WTC11 (cell line): ENCODE measurements at regions not wholly inside any gene's neighbourhood (a gene's known extent, or its start where the extent isn't known, plus 50 kb on each side); places are given as distances from the start of the nearest gene placed in this dataset.

Experiments
- ATAC-seq: fragments of 200-7000 bp; cut with Tn5 transposase; 2 replicates; pipeline ENCODE4 v1.10.0; 2021; ENCODE audit warnings: mild to moderate bottlenecking, moderate library complexity
- CTCF ChIA-PET: fragments of 300-600 bp; sonication (Branson Sonifier 250); formaldehyde crosslinking; loops from one replicate; lab custom pipeline; 2021; ENCODE audit warnings: antibody characterized with exemption; lab: Charles Lee
- POLR2A ChIA-PET: fragments of 350-600 bp; sonication (Branson Sonifier 250); formaldehyde crosslinking; loops from one replicate; lab custom pipeline; 2021; ENCODE audit warnings: antibody characterized with exemption; lab: Charles Lee
- DNase-seq: peaks from one replicate; pipeline ENCODE4 v3.0.0; 2021; ENCODE audit warnings: low spot score
- H3K27ac Mint-ChIP-seq: 2 replicates; pipeline ENCODE4 v1.8.0; 2021; ENCODE audit warnings: mixed read lengths
- H3K27me3 Mint-ChIP-seq: 2 replicates; pipeline ENCODE4 v1.8.0; 2021; ENCODE audit warnings: low read depth, mild to moderate bottlenecking, moderate library complexity, mixed read lengths
- H3K36me3 Mint-ChIP-seq: 2 replicates; pipeline ENCODE4 v1.8.0; 2021; ENCODE audit warnings: mixed read lengths
- H3K4me1 Mint-ChIP-seq: 2 replicates; pipeline ENCODE4 v1.8.0; 2022; ENCODE audit warnings: mixed read lengths
- H3K4me3 Mint-ChIP-seq: 2 replicates; pipeline ENCODE4 v1.8.0; 2021; ENCODE audit warnings: mild to moderate bottlenecking, moderate library complexity, mixed read lengths
- H3K9me3 Mint-ChIP-seq: 2 replicates; pipeline ENCODE4 v1.8.0; 2021; ENCODE audit warnings: mixed read lengths
- ATF1 ChIP-seq: sonication (generic); formaldehyde crosslinking; IDR thresholded peaks from 2 replicates; pipeline ENCODE4 v1.8.1; 2023; ENCODE audit warnings: mild to moderate bottlenecking, moderate library complexity, missing genetic modification reagents
- ATF6 ChIP-seq: sonication (generic); formaldehyde crosslinking; IDR thresholded peaks from 2 replicates; pipeline ENCODE4 v1.8.1; 2023; ENCODE audit warnings: mild to moderate bottlenecking, missing genetic modification reagents
- CBFB ChIP-seq: sonication (generic); formaldehyde crosslinking; IDR thresholded peaks from 2 replicates; pipeline ENCODE4 v1.8.1; 2022; ENCODE audit warnings: mild to moderate bottlenecking, low read depth, missing genetic modification reagents
- CREB1 ChIP-seq: sonication (generic); formaldehyde crosslinking; IDR thresholded peaks from 2 replicates; pipeline ENCODE4 v1.8.0; 2023; ENCODE audit warnings: mild to moderate bottlenecking, missing genetic modification reagents
- EMX1 ChIP-seq: fragments of 250-450 bp; sonication (Bioruptor Pico); IDR thresholded peaks from 2 replicates; pipeline ENCODE4 v1.8.0; 2021; ENCODE audit warnings: mild to moderate bottlenecking
- ERG ChIP-seq: fragments of 250-450 bp; sonication (Bioruptor Pico); IDR thresholded peaks from 2 replicates; pipeline ENCODE4 v1.8.0; 2021; ENCODE audit warnings: mild to moderate bottlenecking
- FOXK1 ChIP-seq: sonication (generic); formaldehyde crosslinking; IDR thresholded peaks from 2 replicates; pipeline ENCODE4 v1.8.0; 2022; ENCODE audit warnings: mild to moderate bottlenecking, moderate library complexity, missing genetic modification reagents
- GABPB1 ChIP-seq: sonication (generic); formaldehyde crosslinking; IDR thresholded peaks from 2 replicates; pipeline ENCODE4 v1.8.1; 2023; ENCODE audit warnings: mild to moderate bottlenecking, missing genetic modification reagents
- GTF2I ChIP-seq: fragments of 250-450 bp; sonication (Bioruptor Pico); conservative IDR thresholded peaks from 2 replicates; pipeline ENCODE4 v1.4.0; 2021; ENCODE audit warnings: mild to moderate bottlenecking
- IRF1 ChIP-seq: sonication (generic); formaldehyde crosslinking; IDR thresholded peaks from 2 replicates; pipeline ENCODE4 v1.8.0; 2023; ENCODE audit warnings: missing genetic modification reagents
- JUN ChIP-seq: sonication (generic); formaldehyde crosslinking; IDR thresholded peaks from 2 replicates; pipeline ENCODE4 v1.8.0; 2023; ENCODE audit warnings: mild to moderate bottlenecking, missing genetic modification reagents
- KAT7 ChIP-seq: sonication (generic); formaldehyde crosslinking; IDR thresholded peaks from 2 replicates; pipeline ENCODE4 v1.8.1; 2023; ENCODE audit warnings: missing genetic modification reagents, mild to moderate bottlenecking, borderline replicate concordance
- NR3C1 ChIP-seq: sonication (generic); formaldehyde crosslinking; conservative IDR thresholded peaks from 2 replicates; pipeline ENCODE4 v1.8.1; 2023; ENCODE audit warnings: low read depth, mild to moderate bottlenecking, missing genetic modification reagents
- PREB ChIP-seq: sonication (generic); formaldehyde crosslinking; IDR thresholded peaks from 2 replicates; pipeline ENCODE4 v1.8.1; 2022; ENCODE audit warnings: mild to moderate bottlenecking, missing genetic modification reagents, moderate library complexity, borderline replicate concordance
- PRRX2 ChIP-seq: fragments of 250-450 bp; sonication (Bioruptor Pico); IDR thresholded peaks from 2 replicates; pipeline ENCODE4 v1.8.0; 2021; ENCODE audit warnings: mild to moderate bottlenecking
- RELA ChIP-seq: sonication (generic); formaldehyde crosslinking; IDR thresholded peaks from 2 replicates; pipeline ENCODE4 v1.8.1; 2022; ENCODE audit warnings: missing genetic modification reagents, mild to moderate bottlenecking, borderline replicate concordance
- SMAD3 ChIP-seq: sonication (generic); formaldehyde crosslinking; IDR thresholded peaks from 2 replicates; pipeline ENCODE4 v1.8.0; 2022; ENCODE audit warnings: missing genetic modification reagents, mild to moderate bottlenecking, borderline replicate concordance
- SP1 ChIP-seq: sonication (generic); formaldehyde crosslinking; conservative IDR thresholded peaks from 2 replicates; pipeline ENCODE4 v1.8.1; 2022; ENCODE audit warnings: missing genetic modification reagents
- TCF7 ChIP-seq: sonication (generic); formaldehyde crosslinking; IDR thresholded peaks from 2 replicates; pipeline ENCODE4 v1.8.0; 2022; ENCODE audit warnings: mild to moderate bottlenecking, low read depth, missing genetic modification reagents, moderate library complexity
- TP53 ChIP-seq: sonication (generic); formaldehyde crosslinking; IDR thresholded peaks from 2 replicates; pipeline ENCODE4 v1.8.1; 2023; ENCODE audit warnings: mild to moderate bottlenecking, missing genetic modification reagents
- USF1 ChIP-seq: sonication (generic); formaldehyde crosslinking; IDR thresholded peaks from 2 replicates; pipeline ENCODE4 v1.8.0; 2022; ENCODE audit warnings: mild to moderate bottlenecking, missing genetic modification reagents
- ZBTB21 ChIP-seq: sonication (generic); formaldehyde crosslinking; IDR thresholded peaks from 2 replicates; pipeline ENCODE4 v1.8.1; 2023; ENCODE audit warnings: mild to moderate bottlenecking, missing genetic modification reagents, borderline replicate concordance
- ZNF138 ChIP-seq: sonication (generic); formaldehyde crosslinking; conservative IDR thresholded peaks from 2 replicates; pipeline ENCODE4 v1.8.1; 2022; ENCODE audit warnings: mild to moderate bottlenecking, moderate library complexity, missing genetic modification reagents
- ZNF219 ChIP-seq: sonication (generic); formaldehyde crosslinking; IDR thresholded peaks from 2 replicates; pipeline ENCODE4 v1.8.0; 2023; ENCODE audit warnings: missing genetic modification reagents, mild to moderate bottlenecking, borderline replicate concordance
- ZNF317 ChIP-seq: sonication (generic); formaldehyde crosslinking; IDR thresholded peaks from 2 replicates; pipeline ENCODE4 v1.8.1; 2023; ENCODE audit warnings: low read depth, mild to moderate bottlenecking, moderate library complexity, missing genetic modification reagents, borderline replicate concordance
- ZNF423 ChIP-seq: fragments of 250-450 bp; sonication (Bioruptor Pico); IDR thresholded peaks from 2 replicates; pipeline ENCODE4 v2.1.2; 2022; ENCODE audit warnings: mild to moderate bottlenecking, moderate library complexity
- ZNF512 ChIP-seq: sonication (generic); formaldehyde crosslinking; IDR thresholded peaks from 2 replicates; pipeline ENCODE4 v1.8.1; 2022; ENCODE audit warnings: missing genetic modification reagents, borderline replicate concordance

GRCh38 chr16:86112178-86112577 is 213.2 kb downstream of the IRF8 start:
- Mint-ChIP-seq H3K4me1 (peaks cover 15% of the 10 kb centered on the region), H3K27ac (no peak overlapping the region), H3K36me3 (no peaks in the 10 kb centered on the region), H3K4me3 (no peak overlapping the region), H3K27me3 (no peaks in the 10 kb centered on the region; the same call in 1 of the 2 replicates), H3K9me3 (peaks cover 3% of the 10 kb centered on the region; the same call in 1 of the 2 replicates)
- POLR2A ChIA-PET: no interaction called here
- DNase-seq (no peak), ATAC-seq (no peak)
- TF ChIP-seq ATF1: no peak
- TF ChIP-seq KAT7 (CRISPR knock-in tag): no peak
- TF ChIP-seq USF1: no peak
- no peak for TF ChIP-seq ZNF317 (CRISPR knock-in tag)
- TF ChIP-seq CREB1: no peak
- TF ChIP-seq FOXK1 (CRISPR knock-in tag): no peak
- TF ChIP-seq IRF1 (CRISPR knock-in tag): no peak
- no peak for TF ChIP-seq GTF2I (CRISPR knock-in tag)
- TF ChIP-seq PREB (CRISPR knock-in tag): no peak
- TF ChIP-seq SP1 (CRISPR knock-in tag): no peak
- TF ChIP-seq ZNF219 (CRISPR knock-in tag): no peak
- TF ChIP-seq RELA: no peak
- TF ChIP-seq SMAD3 (CRISPR knock-in tag): no peak
- no peak for TF ChIP-seq ZNF138 (CRISPR knock-in tag)
- CTCF ChIA-PET: no interaction called here

- peaks cover 18% of the 10 kb centered on the region for H3K4me1 Mint-ChIP-seq
- H3K9me3 Mint-ChIP-seq: no peaks in the 10 kb centered on the region
- no peak overlapping the region for H3K4me3 Mint-ChIP-seq
- H3K27me3 Mint-ChIP-seq: no peaks in the 10 kb centered on the region; the same call in 1 of the 2 replicates
- ATAC-seq (no peak), DNase-seq (no peak)
- ChIA-PET POLR2A (no interaction called here), CTCF (interaction anchor here (1.4 kb wide), 1 partner anchor 136 kb away, joined by 4 read pairs; no protein-coding TSS in a partner anchor)
- H3K36me3 Mint-ChIP-seq: no peaks in the 10 kb centered on the region
- H3K27ac Mint-ChIP-seq: no peak overlapping the region
- no peak for TF ChIP-seq ATF6 (CRISPR knock-in tag)
- TF ChIP-seq FOXK1 (CRISPR knock-in tag): no peak
- no peak for TF ChIP-seq USF1
- no peak for TF ChIP-seq GABPB1 (CRISPR knock-in tag)
- TF ChIP-seq EMX1 (CRISPR knock-in tag): no peak
- TF ChIP-seq ZBTB21 (CRISPR knock-in tag): no peak
These were observed 218.3 kb downstream of the IRF8 start for GRCh38 chr16:86117235-86117634.

GRCh38 chr16:86117756-86118155 is 218.8 kb downstream of the IRF8 start:
- ChIA-PET CTCF (interaction anchor here (0.5 to 1.4 kb wide), 2 partner anchors 135 to 403 kb away, joined by 3 to 4 read pairs; no protein-coding TSS in a partner anchor), POLR2A (no interaction called here)
- Mint-ChIP-seq H3K27ac (no peak overlapping the region), H3K27me3 (no peaks in the 10 kb centered on the region; the same call in 1 of the 2 replicates), H3K4me3 (no peak overlapping the region), H3K4me1 (peaks cover 22% of the 10 kb centered on the region), H3K9me3 (no peaks in the 10 kb centered on the region), H3K36me3 (no peaks in the 10 kb centered on the region)
- DNase-seq (no peak), ATAC-seq (no peak)
- no peak for TF ChIP-seq ZNF317 (CRISPR knock-in tag)
- TF ChIP-seq CBFB (CRISPR knock-in tag): no peak
- TF ChIP-seq JUN (CRISPR knock-in tag): no peak
- no peak for TF ChIP-seq PRRX2 (CRISPR knock-in tag)
- no peak for TF ChIP-seq ERG (CRISPR knock-in tag)
- TF ChIP-seq NR3C1 (CRISPR knock-in tag): no peak
- no peak for TF ChIP-seq TP53
- no peak for TF ChIP-seq ZNF423 (CRISPR knock-in tag)
- TF ChIP-seq TCF7 (CRISPR knock-in tag): no peak
- no peak for TF ChIP-seq ZNF512 (CRISPR knock-in tag)
